ENCODE measurements at regions not wholly inside any gene's neighbourhood (a gene's known extent, or its start where the extent isn't known, plus 50 kb on each side); places are given as distances from the start of the nearest gene placed in this dataset.
"Not testable (repeated sequence)": the region's sequence is repeated elsewhere in the genome, so short reads cannot be mapped to it uniquely, and the experiment has no call there.

- DNase-seq (no peak), ATAC-seq (no peak)
- Mint-ChIP-seq H3K4me3 (no peak overlapping the region), H3K27me3 (ENCODE audit: low read depth) (no peaks in the 10 kb centered on the region), H3K36me3 (ENCODE audit: insufficient read depth) (peaks cover 8% of the 10 kb centered on the region), H3K4me1 (ENCODE audit: low read depth) (no peaks in the 10 kb centered on the region), H3K9me3 (no peaks in the 10 kb centered on the region)
These were observed 160.8 kb upstream of the KCTD7 start for GRCh38 chr7:66467887-66468286.

GRCh38 chr7:66473064-66473463 is 155.6 kb upstream of the KCTD7 start:
- ATAC-seq; H3K4me3 Mint-ChIP-seq; H3K4me1 Mint-ChIP-seq (ENCODE audit: low read depth); H3K9me3 Mint-ChIP-seq; H3K27me3 Mint-ChIP-seq (ENCODE audit: low read depth); DNase-seq: not testable (repeated sequence)
- peaks cover 17% of the 10 kb centered on the region for H3K36me3 Mint-ChIP-seq (ENCODE audit: insufficient read depth)

GRCh38 chr7:66474441-66474840 is 154.2 kb upstream of the KCTD7 start:
- DNase-seq, result no peak
- Mint-ChIP-seq H3K4me3 (no peak overlapping the region), H3K4me1 (ENCODE audit: low read depth) (no peaks in the 10 kb centered on the region), H3K9me3 (no peaks in the 10 kb centered on the region), H3K36me3 (ENCODE audit: insufficient read depth) (peaks cover 20% of the 10 kb centered on the region), H3K27me3 (ENCODE audit: low read depth) (no peaks in the 10 kb centered on the region)
- no peak for ATAC-seq

GRCh38 chr7:66476056-66476455 is 152.6 kb upstream of the KCTD7 start:
- not testable (repeated sequence) for H3K27me3 Mint-ChIP-seq (ENCODE audit: low read depth); H3K4me1 Mint-ChIP-seq (ENCODE audit: low read depth); DNase-seq; H3K4me3 Mint-ChIP-seq; ATAC-seq; H3K9me3 Mint-ChIP-seq
- H3K36me3 Mint-ChIP-seq (ENCODE audit: insufficient read depth), result peaks cover 27% of the 10 kb centered on the region

GRCh38 chr7:66477822-66478397 is 150.8 kb upstream of the KCTD7 start:
- H3K4me3 Mint-ChIP-seq; H3K4me1 Mint-ChIP-seq (ENCODE audit: low read depth); ATAC-seq; H3K27me3 Mint-ChIP-seq (ENCODE audit: low read depth); H3K9me3 Mint-ChIP-seq; DNase-seq: not testable (repeated sequence)
- H3K36me3 Mint-ChIP-seq (ENCODE audit: insufficient read depth), result peaks cover 37% of the 10 kb centered on the region

- H3K36me3 Mint-ChIP-seq (ENCODE audit: insufficient read depth), result peaks cover 38% of the 10 kb centered on the region
- H3K27me3 Mint-ChIP-seq (ENCODE audit: low read depth); DNase-seq; ATAC-seq; H3K4me3 Mint-ChIP-seq; H3K4me1 Mint-ChIP-seq (ENCODE audit: low read depth); H3K9me3 Mint-ChIP-seq: not testable (repeated sequence)
These were observed 147.5 kb upstream of the KCTD7 start for GRCh38 chr7:66481229-66481628.

GRCh38 chr7:66489065-66489464 is 139.6 kb upstream of the KCTD7 start:
- H3K27me3 Mint-ChIP-seq (ENCODE audit: low read depth); H3K36me3 Mint-ChIP-seq (ENCODE audit: insufficient read depth); ATAC-seq; H3K4me3 Mint-ChIP-seq; DNase-seq; H3K4me1 Mint-ChIP-seq (ENCODE audit: low read depth); H3K9me3 Mint-ChIP-seq: not testable (repeated sequence)

- H3K36me3 Mint-ChIP-seq (ENCODE audit: insufficient read depth); H3K4me3 Mint-ChIP-seq; H3K4me1 Mint-ChIP-seq (ENCODE audit: low read depth); ATAC-seq; DNase-seq; H3K9me3 Mint-ChIP-seq; H3K27me3 Mint-ChIP-seq (ENCODE audit: low read depth): not testable (repeated sequence)
These were observed 138.9 kb upstream of the KCTD7 start for GRCh38 chr7:66489741-66490140.

GRCh38 chr7:66490979-66491378 is 137.7 kb upstream of the KCTD7 start:
- not testable (repeated sequence) for H3K9me3 Mint-ChIP-seq; H3K4me3 Mint-ChIP-seq; H3K36me3 Mint-ChIP-seq (ENCODE audit: insufficient read depth)

GRCh38 chr7:66492405-66492804 is 136.3 kb upstream of the KCTD7 start:
- H3K27me3 Mint-ChIP-seq (ENCODE audit: low read depth); H3K9me3 Mint-ChIP-seq; H3K36me3 Mint-ChIP-seq (ENCODE audit: insufficient read depth); DNase-seq; ATAC-seq: not testable (repeated sequence)
- peaks cover 13% of the 10 kb centered on the region for H3K4me1 Mint-ChIP-seq (ENCODE audit: low read depth)
- peak overlapping the region; percentile 89 for H3K4me3 Mint-ChIP-seq

More at GRCh38 chr7:66490979-66491378, 137.7 kb upstream of the KCTD7 start:
- not testable (repeated sequence) for DNase-seq; H3K27me3 Mint-ChIP-seq (ENCODE audit: low read depth); ATAC-seq
- peaks cover 13% of the 10 kb centered on the region for H3K4me1 Mint-ChIP-seq (ENCODE audit: low read depth)

- peaks cover 13% of the 10 kb centered on the region for H3K4me1 Mint-ChIP-seq (ENCODE audit: low read depth)
- no peaks in the 10 kb centered on the region for H3K36me3 Mint-ChIP-seq (ENCODE audit: insufficient read depth)
- H3K27me3 Mint-ChIP-seq (ENCODE audit: low read depth), result no peaks in the 10 kb centered on the region
- peak; percentile 94 to 95 for ATAC-seq
- peak; percentile 94 for DNase-seq
- H3K9me3 Mint-ChIP-seq, result no peaks in the 10 kb centered on the region
- H3K4me3 Mint-ChIP-seq, result peak overlapping the region; percentile 89
These were observed 135.2 kb upstream of the KCTD7 start for GRCh38 chr7:66493235-66494205.

- H3K9me3 Mint-ChIP-seq, result no peaks in the 10 kb centered on the region
- no peaks in the 10 kb centered on the region for H3K36me3 Mint-ChIP-seq (ENCODE audit: insufficient read depth)
- H3K4me3 Mint-ChIP-seq, result no peak overlapping the region
- peaks cover 11% of the 10 kb centered on the region for H3K4me1 Mint-ChIP-seq (ENCODE audit: low read depth)
- no peak for DNase-seq
- no peaks in the 10 kb centered on the region for H3K27me3 Mint-ChIP-seq (ENCODE audit: low read depth)
- no peak for ATAC-seq
These were observed 131.3 kb upstream of the KCTD7 start for GRCh38 chr7:66497346-66497745.

GRCh38 chr7:66500087-66500486 is 128.6 kb upstream of the KCTD7 start:
- DNase-seq, result no peak
- Mint-ChIP-seq H3K4me3 (no peak overlapping the region), H3K36me3 (ENCODE audit: insufficient read depth) (no peaks in the 10 kb centered on the region), H3K27me3 (ENCODE audit: low read depth) (no peaks in the 10 kb centered on the region), H3K9me3 (no peaks in the 10 kb centered on the region), H3K4me1 (ENCODE audit: low read depth) (peaks cover 2% of the 10 kb centered on the region)
- peak; percentile 37 to 46 for ATAC-seq

GRCh38 chr7:66502230-66503035 is 126.2 kb upstream of the KCTD7 start:
- Mint-ChIP-seq H3K36me3 (ENCODE audit: insufficient read depth) (no peaks in the 10 kb centered on the region), H3K27me3 (ENCODE audit: low read depth) (peaks cover 7% of the 10 kb centered on the region), H3K9me3 (no peaks in the 10 kb centered on the region), H3K4me1 (ENCODE audit: low read depth) (peaks cover 5% of the 10 kb centered on the region), H3K4me3 (no peak overlapping the region)
- DNase-seq (no peak), ATAC-seq (no peak)
